ENCODE measurements at regions not wholly inside any gene's neighbourhood (a gene's known extent, or its start where the extent isn't known, plus 50 kb on each side); places are given as distances from the start of the nearest gene placed in this dataset.

GRCh38 chr13:31027136-31027535, 94.7 kb downstream of the TEX26 start:
- no peak for TF ChIP-seq RAD21 (IDR thresholded peaks at IDR 0.05; ENCODE audit: low read depth)
- TF ChIP-seq TAF1 (IDR thresholded peaks at IDR 0.05; ENCODE audit: low read depth) = no peak
- TF ChIP-seq CEBPB (IDR thresholded peaks at IDR 0.05) = no peak
- no peak for TF ChIP-seq NFIC (IDR thresholded peaks at IDR 0.05)
- TF ChIP-seq EP300 (IDR thresholded peaks at IDR 0.05; ENCODE audit: borderline replicate concordance) = no peak
- TF ChIP-seq CREB1 (IDR thresholded peaks at IDR 0.05; ENCODE audit: low read depth) = no peak
- TF ChIP-seq TCF12 (IDR thresholded peaks at IDR 0.05; ENCODE audit: low read depth) = no peak
- no peak for TF ChIP-seq MAX (IDR thresholded peaks at IDR 0.05)
- TF ChIP-seq, protein P1, sequence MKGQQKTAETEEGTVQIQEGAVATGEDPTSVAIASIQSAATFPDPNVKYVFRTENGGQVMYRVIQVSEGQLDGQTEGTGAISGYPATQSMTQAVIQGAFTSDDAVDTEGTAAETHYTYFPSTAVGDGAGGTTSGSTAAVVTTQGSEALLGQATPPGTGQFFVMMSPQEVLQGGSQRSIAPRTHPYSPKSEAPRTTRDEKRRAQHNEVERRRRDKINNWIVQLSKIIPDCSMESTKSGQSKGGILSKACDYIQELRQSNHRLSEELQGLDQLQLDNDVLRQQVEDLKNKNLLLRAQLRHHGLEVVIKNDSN (IDR thresholded peaks at IDR 0.05) = no peak
- no peak for TF ChIP-seq FOXM1 (IDR thresholded peaks at IDR 0.05; ENCODE audit: borderline replicate concordance, low read depth)
